NCI-H128 (cell line): ENCODE measurements at regions not wholly inside any gene's neighbourhood (a gene's known extent, or its start where the extent isn't known, plus 50 kb on each side); places are given as distances from the start of the nearest gene placed in this dataset.

Experiments used
- DNase-seq: peaks from one replicate; lab custom pipeline; 2025; ENCODE audit not compliant: unreplicated experiment; lab: John Stamatoyannopoulos, UW

DNA sequence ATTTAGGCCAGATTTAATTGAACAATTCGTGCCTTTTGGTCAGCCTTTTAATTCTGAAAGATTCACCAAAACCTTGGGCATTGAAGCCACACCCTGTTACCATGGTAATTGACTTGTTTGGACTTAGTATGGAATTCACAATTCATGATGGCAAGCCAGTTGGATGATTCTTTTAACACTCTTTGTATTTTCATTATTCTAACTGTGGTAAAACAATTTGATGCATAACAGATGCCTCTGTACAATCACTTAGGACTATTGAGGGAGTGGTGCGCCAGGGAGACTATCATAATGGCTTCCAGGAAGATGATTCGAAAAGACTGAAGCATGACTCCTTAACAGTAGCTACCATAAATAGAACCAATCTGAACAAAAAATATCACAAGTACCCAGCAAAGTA is 381.1 kb upstream of the ADAMTS16 start:
- DNase-seq: no peak

- no peak for DNase-seq
Measured at GRCh38 chr5:4762316-4762715, 377.8 kb upstream of the ADAMTS16 start.

DNA sequence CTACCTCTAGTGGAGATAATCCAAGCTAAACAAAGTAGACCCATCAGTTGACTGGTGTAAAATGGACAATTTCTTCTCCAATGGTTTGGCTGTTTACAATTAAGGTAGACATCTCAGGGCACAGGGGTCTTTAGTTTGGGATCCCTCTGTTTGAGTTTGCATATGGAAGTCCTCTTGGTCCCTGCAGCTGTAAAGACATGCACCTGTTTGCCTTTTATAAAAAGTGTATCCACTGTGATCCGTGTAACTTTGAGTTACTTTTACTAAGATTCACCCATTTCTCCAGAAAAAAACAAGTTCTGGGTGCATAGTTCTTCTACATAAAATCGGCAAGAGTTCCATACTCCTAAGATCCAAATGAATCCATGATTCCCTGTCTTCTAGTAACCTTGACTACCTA is 374.7 kb upstream of the ADAMTS16 start:
- no peak for DNase-seq

GRCh38 chr5:4766101-4766500 is 374.0 kb upstream of the ADAMTS16 start:
- DNase-seq: no peak

DNA sequence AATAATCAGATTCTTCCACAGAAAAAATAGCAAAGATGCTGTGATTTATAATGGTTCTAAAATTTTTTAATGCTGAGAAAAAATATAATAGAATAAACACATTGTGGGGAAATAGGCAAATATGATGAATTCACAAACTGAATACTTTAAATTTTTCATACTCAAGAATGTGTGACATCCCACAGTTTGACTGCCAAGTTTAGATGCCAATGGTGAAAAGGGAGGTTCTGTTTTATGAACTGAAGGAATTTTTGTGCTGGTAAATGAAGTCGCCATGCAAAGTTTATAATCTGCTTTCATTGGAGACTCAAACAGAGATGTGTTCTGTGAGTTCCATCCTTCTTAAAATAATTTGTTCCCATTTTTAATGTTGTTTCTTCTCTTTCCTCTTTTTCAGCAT is 367.5 kb upstream of the ADAMTS16 start:
- DNase-seq: no peak

DNA sequence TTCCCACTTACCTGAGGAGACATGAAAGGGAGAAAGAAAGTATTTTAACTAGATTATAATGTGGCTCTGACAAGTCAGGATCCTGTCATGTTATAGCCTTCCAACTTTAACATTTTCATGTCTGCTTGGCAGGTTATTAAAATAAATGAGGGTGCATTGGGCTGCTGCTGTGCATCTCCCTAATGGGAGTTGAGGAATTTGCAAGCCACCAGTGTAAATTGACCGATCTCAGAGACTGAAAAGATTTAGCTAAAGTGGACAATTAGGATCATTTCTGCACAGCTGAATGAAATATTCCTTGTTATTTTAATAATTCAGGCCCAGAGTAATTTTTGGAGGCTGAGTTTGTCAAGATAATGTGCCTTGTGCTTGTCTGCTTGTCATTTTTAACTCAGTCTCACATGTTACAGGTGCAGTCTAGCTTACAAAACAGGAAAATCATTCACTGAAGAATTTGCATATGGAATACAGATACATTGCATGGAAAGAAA is 366.3 kb upstream of the ADAMTS16 start:
- DNase-seq: no peak

DNA sequence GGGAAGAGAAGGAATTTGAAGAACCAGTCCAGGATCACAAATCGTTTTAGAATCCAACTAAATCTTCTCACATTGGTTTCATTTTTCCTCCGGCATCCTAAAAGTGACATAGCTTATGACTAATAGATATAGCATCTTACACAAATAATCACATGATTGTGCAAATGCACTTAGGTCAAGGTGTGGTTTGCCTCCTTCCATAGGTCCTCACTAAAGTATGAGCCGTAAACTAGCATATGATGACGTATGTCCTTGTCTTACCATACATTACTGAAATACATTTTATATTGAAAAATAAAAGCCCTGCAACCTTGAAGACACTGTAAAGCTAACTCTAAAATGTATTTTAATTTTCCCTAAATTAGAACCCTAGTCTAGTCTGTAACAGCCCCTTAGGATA is 362.7 kb upstream of the ADAMTS16 start:
- no peak for DNase-seq

DNA sequence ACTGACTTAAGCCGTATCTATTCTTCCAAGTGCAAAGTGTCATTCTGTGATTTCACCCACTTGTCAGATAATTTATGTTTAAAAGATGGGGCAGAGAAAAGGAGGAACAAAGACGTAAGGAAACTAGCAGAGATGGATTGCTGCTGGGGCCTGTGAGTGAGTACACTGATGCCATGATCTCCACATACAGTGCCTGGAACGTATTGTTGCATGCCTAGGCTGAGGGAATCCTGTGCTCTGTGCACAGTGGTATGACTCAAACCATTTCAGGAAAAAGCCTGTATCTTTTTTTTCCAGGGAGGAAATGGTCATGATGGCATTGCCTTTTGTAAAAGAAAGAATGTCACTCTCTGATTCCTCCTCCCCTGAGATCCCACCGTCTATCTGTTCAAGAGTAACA is 359.5 kb upstream of the ADAMTS16 start:
- DNase-seq: no peak

DNA sequence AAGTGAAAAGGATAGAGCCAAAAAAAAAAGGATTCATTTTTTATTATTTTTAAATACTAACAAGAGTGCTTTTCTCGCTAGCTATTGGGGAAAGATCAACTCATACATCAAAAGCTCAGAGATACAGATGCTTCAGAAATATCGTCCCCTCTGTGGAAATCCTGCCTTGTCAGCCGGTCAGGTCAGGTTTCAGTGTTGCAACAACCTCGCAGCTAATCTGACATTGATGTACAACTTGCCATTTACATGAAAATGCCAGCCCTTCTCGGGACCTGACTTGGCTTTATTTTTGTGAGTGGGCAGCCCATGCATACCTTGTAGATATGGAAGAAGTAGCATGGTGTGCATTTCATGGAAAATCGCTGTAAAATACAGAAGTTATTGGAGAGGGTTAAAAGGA is 358.8 kb upstream of the ADAMTS16 start:
- DNase-seq: no peak

DNA sequence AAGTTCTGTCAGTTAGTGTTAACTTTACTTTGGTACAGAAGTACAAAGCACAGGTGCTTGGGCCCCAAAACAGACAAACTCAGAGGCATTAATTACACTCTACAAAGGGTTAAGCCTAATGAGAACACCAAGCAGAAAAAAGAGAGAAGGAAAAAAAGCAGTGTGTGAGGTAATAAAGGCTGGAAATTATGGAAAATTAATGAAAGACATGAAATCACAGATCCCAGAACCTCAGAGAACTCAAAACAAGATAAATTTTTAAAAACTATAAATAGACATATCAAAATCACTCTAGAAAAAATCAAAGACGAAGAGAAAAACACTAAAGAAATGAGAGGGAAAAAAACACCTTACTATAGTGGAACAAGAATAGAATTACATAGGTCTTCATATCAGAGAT is 354.2 kb upstream of the ADAMTS16 start:
- DNase-seq: no peak

- no peak for DNase-seq
Measured at GRCh38 chr5:4797445-4797844, 342.7 kb upstream of the ADAMTS16 start.

DNA sequence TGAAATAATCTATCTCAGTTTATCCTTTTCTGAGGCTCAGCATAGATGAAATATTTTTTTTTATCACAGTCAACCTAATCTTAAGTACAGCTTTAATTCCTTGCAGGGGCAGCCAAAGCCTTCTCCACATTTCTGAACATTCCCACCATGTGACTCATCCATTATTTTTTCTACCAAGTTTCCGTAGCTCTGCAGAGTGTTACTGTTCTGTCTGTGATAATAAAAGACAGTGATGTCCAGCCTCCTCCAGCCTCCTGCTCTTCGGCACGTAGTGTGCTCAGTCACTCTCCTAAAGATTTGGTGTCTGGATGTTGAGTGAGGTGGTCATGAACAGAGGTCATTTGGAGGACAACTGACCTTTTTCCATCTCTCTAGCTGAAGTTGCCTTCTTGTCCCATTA is 338.1 kb upstream of the ADAMTS16 start:
- DNase-seq: no peak

GRCh38 chr5:4804691-4805360 is 335.3 kb upstream of the ADAMTS16 start:
- DNase-seq: no peak

DNA sequence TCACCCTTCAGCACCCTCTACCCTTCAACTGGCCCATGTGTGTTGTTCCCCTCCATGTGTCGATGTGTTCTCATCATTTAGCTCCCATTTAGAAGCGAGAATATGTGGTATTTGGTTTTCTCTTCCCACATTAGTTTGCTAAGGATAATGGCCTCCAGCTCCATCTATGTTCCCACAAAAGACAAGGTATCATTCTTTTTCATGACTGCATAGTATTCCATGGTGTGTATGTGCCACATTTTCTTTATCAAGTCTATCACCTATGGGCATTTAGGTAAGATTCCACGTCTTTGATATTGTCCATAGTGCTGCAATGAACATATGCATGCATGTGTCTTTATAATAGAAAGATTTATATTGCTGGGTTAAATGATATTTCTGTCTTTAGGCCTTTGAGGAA is 325.1 kb upstream of the ADAMTS16 start:
- DNase-seq: no peak

DNA sequence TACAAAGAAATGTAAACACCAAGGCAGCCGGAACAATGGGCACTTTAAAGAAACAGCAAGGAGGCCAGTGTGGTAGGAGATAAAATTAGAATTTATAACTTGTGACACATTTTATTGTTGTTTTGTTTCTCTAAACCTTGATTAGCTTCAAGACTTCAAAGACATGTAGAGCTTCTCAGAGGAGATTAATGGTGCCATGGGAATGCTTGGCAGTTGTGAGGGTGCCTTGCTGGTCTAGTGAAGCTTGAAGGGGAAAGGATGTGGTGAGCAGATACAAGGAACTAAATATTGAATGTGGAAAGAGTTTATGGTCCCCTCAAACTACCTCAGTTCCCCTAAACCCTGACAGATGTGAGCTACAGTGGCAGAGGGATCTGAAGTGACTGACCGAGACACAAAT is 322.4 kb upstream of the ADAMTS16 start:
- DNase-seq: no peak

- no peak for DNase-seq
Measured at GRCh38 chr5:4831325-4831724, 308.8 kb upstream of the ADAMTS16 start.

DNA sequence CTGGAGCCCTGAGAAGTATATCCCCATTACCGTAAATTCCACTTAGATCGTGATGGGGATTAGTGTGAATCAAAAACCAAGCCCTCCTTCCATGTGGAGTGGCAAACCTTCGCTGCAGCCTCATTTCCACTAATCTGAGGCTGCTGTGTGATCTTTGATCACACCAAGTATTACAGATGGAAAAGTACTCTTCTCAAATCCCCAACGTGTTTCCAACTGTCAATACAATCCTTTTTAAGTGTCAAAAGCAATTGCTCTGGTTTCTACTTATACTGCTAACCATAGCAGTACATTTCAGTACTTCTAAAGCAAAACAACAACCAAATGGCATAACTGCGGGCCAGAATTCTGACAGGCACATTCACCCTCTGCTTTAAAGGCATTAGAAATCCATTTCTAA is 307.7 kb upstream of the ADAMTS16 start:
- DNase-seq: no peak

DNA sequence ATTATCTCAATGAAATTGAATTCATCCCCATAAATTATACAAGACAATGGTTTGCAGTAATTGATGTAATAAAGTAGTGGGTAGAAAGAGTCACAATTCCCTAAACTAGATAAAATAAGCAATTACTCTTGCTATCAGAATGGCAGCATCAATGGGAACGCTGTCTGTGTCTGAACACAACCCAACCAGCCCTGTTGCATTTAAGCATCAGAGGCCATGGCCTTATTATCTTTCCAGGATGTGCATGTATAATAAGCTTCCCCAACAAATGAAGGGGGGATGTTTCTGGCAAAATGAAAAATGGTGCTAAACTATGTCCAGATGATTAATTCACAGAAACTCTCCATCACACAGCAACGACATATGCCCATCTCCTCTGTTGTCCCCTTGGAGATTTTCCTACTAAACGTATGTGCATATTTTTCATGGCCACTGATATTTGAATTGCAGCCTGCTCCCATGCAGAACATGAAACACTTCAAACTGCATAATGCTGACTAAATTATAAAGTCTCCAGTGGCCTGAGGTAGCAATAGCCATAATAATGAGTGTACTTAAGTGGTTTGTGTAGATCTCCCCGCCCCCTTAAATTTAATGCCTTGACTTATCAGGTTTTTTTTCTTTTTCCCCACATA is 306.9 kb upstream of the ADAMTS16 start:
- no peak for DNase-seq

GRCh38 chr5:4837489-4838058 is 302.6 kb upstream of the ADAMTS16 start:
- DNase-seq: no peak

DNA sequence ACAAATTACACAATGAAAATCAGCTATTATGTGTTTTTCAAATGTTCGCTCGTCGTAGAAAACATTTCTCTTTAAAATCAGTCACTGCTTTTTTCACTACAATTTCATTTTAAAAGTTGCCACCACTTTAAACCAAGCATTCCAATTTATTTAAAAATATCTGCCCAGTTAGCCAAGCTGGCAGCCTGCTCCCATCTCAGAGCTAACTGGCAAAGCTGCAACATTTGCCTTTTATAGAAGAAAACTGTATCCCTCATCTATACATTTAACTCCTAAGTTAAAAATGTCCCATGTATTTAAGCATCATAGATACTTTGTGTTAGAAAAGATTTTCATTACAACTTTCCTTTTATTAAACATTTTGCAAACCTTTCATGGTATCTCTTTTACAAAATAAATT is 294.9 kb upstream of the ADAMTS16 start:
- no peak for DNase-seq

DNA sequence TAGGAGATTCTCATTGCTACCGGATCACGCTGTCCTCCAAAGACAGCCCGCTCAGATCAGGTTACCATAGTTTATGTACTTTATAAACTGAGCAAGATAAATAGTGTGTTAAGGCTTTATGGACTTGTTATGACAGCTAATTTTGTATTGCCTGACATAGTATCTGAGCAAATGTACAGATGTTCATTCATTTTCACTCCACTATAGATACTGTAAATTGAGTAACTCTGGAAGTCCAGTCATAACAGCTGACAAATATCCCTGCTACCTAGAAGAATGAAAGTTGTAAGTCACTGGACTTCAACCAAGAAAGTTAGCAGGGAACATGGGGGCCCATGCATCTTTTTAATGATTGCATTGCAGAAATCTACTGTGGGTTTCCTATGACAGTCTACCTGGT is 292.4 kb upstream of the ADAMTS16 start:
- DNase-seq: no peak

DNA sequence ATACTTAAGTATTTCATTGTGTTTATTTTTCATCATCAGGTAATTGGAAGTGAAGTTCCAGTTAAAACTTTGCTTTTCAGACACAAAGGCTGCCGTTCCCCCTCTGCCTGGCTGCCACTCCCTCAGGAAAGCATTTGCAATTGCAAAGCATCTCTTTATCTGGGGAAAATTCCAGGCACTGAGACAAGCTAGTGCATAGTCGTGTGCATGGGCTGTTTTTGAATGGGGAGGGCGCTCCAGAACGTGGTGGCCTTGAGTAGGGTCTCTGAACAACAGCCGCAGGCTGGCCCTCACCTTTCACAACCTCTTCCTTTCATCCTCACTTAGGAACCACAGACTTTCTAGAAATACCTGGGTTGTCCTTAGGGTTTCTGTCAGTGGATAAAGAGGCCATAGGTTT is 285.1 kb upstream of the ADAMTS16 start:
- no peak for DNase-seq

GRCh38 chr5:4855880-4856279 is 284.2 kb upstream of the ADAMTS16 start:
- no peak for DNase-seq
